Endothelial cell of umbilical vein (primary cell): ENCODE measurements at regions not wholly inside any gene's neighbourhood (a gene's known extent, or its start where the extent isn't known, plus 50 kb on each side); places are given as distances from the start of the nearest gene placed in this dataset.

ENCODE experiments used
- BruUV-seq: library from RNA; stranded (reverse); fragments of 400-500 nt; replicated peaks from 2 replicates; lab custom pipeline; 2021; lab: Mats Ljungman, UMichigan
- CTCF ChIA-PET: fragments of 300-600, 350-600 bp; sonication (Branson Sonifier 250); formaldehyde crosslinking; loops from one replicate; lab custom pipeline; 2021; ENCODE audit warnings: antibody characterized with exemption, inconsistent platforms; lab: Charles Lee
- POLR2A ChIA-PET: fragments of 300-600, 350-600 bp; sonication (Branson Sonifier 250); formaldehyde crosslinking; loops from one replicate; lab custom pipeline; 2021; ENCODE audit warnings: antibody characterized with exemption, inconsistent platforms; lab: Charles Lee
- DNase-seq: peaks from one replicate; pipeline ENCODE4 v3.0.0-alpha.2; 2011; ENCODE audit warnings: low read depth, low spot score
- FAIRE-seq: peaks from 2 replicates; lab custom pipeline; 2011; peaks lifted over from hg19 to GRCh38; lab: Jason Lieb, UNC
- H2AFZ ChIP-seq: 2 replicates; pipeline ENCODE4 v1.6.0; 2012; ENCODE audit warnings: low read depth, low read length, control low read depth, inconsistent platforms
- H3K27ac ChIP-seq: 2 replicates; pipeline ENCODE4 v1.5.1; 2011; ENCODE audit warnings: low read depth, mild to moderate bottlenecking, control low read depth, low read length, moderate library complexity; ENCODE audit not compliant: insufficient read depth
- H3K27me3 ChIP-seq, 2 experiments: 2 replicates each; pipeline versions ENCODE4 v1.6.0 to v1.6.1; 2011; ENCODE audit warnings: low read length in 2 of 2, mixed read lengths in 1 of 2; ENCODE audit not compliant: control insufficient read depth in 2 of 2, insufficient read depth in 2 of 2
- H3K36me3 ChIP-seq, 2 experiments: 2 replicates in 1 of 2; 3 replicates in 1 of 2; pipeline ENCODE4 v1.5.1; 2011; ENCODE audit warnings: low read length in 2 of 2, mild to moderate bottlenecking in 1 of 2, moderate library complexity in 1 of 2; ENCODE audit not compliant: control insufficient read depth in 2 of 2, insufficient read depth in 2 of 2; ENCODE audit errors: extremely low read depth in 1 of 2
- H3K4me1 ChIP-seq: 3 replicates; pipeline ENCODE4 v1.5.1; 2011; ENCODE audit warnings: mild to moderate bottlenecking, low read length; ENCODE audit not compliant: control insufficient read depth, insufficient read depth; ENCODE audit errors: extremely low read depth
- H3K4me2 ChIP-seq: 2 replicates; pipeline ENCODE4 v1.6.1; 2011; ENCODE audit warnings: low read length, control low read depth, mixed read lengths; ENCODE audit not compliant: insufficient read depth
- H3K4me3 ChIP-seq, 3 experiments: fragments of 200-600 bp in 1 of 3; sonication (generic), shearing (Covaris generic) in 1 of 3; replicated peaks in 1 of 3; 2 replicates each; pipeline ENCODE4 v1.5.1; 2011 to 2016; ENCODE audit warnings: control low read depth in 3 of 3, low read length in 3 of 3, mild to moderate bottlenecking in 2 of 3, inconsistent platforms in 1 of 3, low read depth in 1 of 3, moderate library complexity in 1 of 3; ENCODE audit not compliant: insufficient read depth in 1 of 3
- H3K79me2 ChIP-seq: 2 replicates; pipeline ENCODE4 v1.6.0; 2012; ENCODE audit warnings: low read length, inconsistent platforms; ENCODE audit not compliant: control insufficient read depth, insufficient read depth
- H3K9ac ChIP-seq: replicated peaks from 2 replicates; pipeline ENCODE3; 2011; ENCODE audit warnings: low read length, control low read depth; ENCODE audit not compliant: insufficient read depth; ENCODE audit errors: extremely low read depth
- H3K9me1 ChIP-seq: replicated peaks from 3 replicates; pipeline ENCODE4 v1.6.0; 2011; ENCODE audit warnings: mild to moderate bottlenecking, low read length; ENCODE audit not compliant: control insufficient read depth, insufficient read depth; ENCODE audit errors: extremely low read depth
- H3K9me3 ChIP-seq: replicated peaks from 2 replicates; pipeline ENCODE4 v1.5.1; 2012; ENCODE audit warnings: low read length, inconsistent platforms; ENCODE audit not compliant: control insufficient read depth, insufficient read depth
- H4K20me1 ChIP-seq: replicated peaks from 2 replicates; pipeline ENCODE3; 2011; ENCODE audit warnings: mild to moderate bottlenecking, low read length; ENCODE audit not compliant: control insufficient read depth, insufficient read depth; ENCODE audit errors: extremely low read depth
- CTCF ChIP-seq, 2 donors: IDR thresholded peaks; 1 replicate in 1 of 2; 2 replicates in 1 of 2; pipeline ENCODE4 v1.5.1; 2011; ENCODE audit warnings: low read length in 2 of 2, mild to moderate bottlenecking in 2 of 2, moderate library complexity in 2 of 2, control low read depth in 1 of 2, inconsistent platforms in 1 of 2, low read depth in 1 of 2; ENCODE audit not compliant: insufficient read depth in 1 of 2; ENCODE audit errors: extremely low read depth in 1 of 2
- EZH2 ChIP-seq: IDR thresholded peaks from 2 replicates; pipeline ENCODE4 v1.6.1; 2012; ENCODE audit warnings: borderline replicate concordance, low read depth, mild to moderate bottlenecking, moderate library complexity, low read length, inconsistent platforms; ENCODE audit not compliant: severe bottlenecking
- FOS ChIP-seq: IDR thresholded peaks from 2 replicates; pipeline ENCODE4 v1.6.1; 2011; ENCODE audit warnings: mild to moderate bottlenecking, low read length, moderate library complexity, borderline replicate concordance; ENCODE audit not compliant: insufficient read depth
- GATA2 ChIP-seq: IDR thresholded peaks from 2 replicates; pipeline ENCODE4 v1.7.0; 2011; ENCODE audit warnings: low read depth, mild to moderate bottlenecking, moderate library complexity, mixed read lengths, low read length; ENCODE audit not compliant: insufficient read length, insufficient read depth
- JUN ChIP-seq: IDR thresholded peaks from 2 replicates; pipeline ENCODE4 v1.6.1; 2011; ENCODE audit warnings: borderline replicate concordance, low read depth; ENCODE audit not compliant: insufficient read length, insufficient read depth
- POLR2A ChIP-seq: IDR thresholded peaks from 2 replicates; pipeline ENCODE4 v1.6.1; 2012; ENCODE audit warnings: low read depth, mild to moderate bottlenecking, control low read depth, low read length
- POLR2AphosphoS5 ChIP-seq: IDR thresholded peaks from 2 replicates; pipeline ENCODE4 v1.6.1; 2012; ENCODE audit warnings: low read depth, mild to moderate bottlenecking, control low read depth, low read length, moderate library complexity; ENCODE audit not compliant: insufficient read depth
- dilution Hi-C: fragments of 300-500 bp; cut with MboI; formaldehyde crosslinking; loops from one replicate; pipeline ENCODE4 v1.15.0; 2019; ENCODE audit warnings: low sequenced_read_pairs; ENCODE audit not compliant: extremely low pct_ligation_motif_present
- intact Hi-C: fragments of 100-400 bp; cut with micrococcal nuclease; formaldehyde crosslinking; loops from one replicate; pipeline ENCODE4 v1.10.0; 2022

DNA sequence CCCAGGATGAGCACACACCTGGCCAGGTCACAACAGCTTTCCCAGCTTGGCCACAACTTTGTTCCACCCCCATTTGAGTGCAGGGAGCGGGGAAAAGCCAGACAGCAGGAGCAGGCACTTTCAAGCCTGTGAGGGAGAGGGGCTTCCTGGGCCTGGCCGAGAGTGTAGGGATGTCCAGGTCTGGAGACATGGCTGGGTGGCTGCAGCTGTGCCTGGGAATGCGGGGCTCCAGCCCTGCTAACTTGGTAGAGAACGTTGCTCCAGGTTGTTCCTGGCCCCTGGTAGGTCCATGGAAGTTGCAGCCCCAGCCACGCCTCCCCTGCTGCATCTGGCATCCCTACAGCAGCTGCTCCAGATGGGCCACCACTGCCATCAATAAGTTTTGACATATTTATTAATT, 738.5 kb downstream of the SLC6A15 start:
- intact Hi-C loops = no loop called here
- dilution Hi-C loops = no loop called here
- no peak overlapping the region for H3K27ac ChIP-seq
- CTCF ChIA-PET = no interaction called here
- no peaks in the 10 kb centered on the region for H3K27me3 ChIP-seq
- no TSS peak for BruUV-seq
- TF ChIP-seq POLR2A (no peak), GATA2 (no peak), EZH2 (no peak), CTCF (IDR thresholded peaks at IDR 0.05; ENCODE audit: extremely low read depth in 1 of 2, insufficient read depth in 1 of 2, low read depth in 1 of 2, low read length in 2 of 2) (no peak)
- no peak overlapping the region for H2AFZ ChIP-seq
- H3K9me3 ChIP-seq = no peaks in the 10 kb centered on the region
- FAIRE-seq (no peak), DNase-seq (no peak)
- no peak overlapping the region for H3K4me3 ChIP-seq
- H3K9ac ChIP-seq = no peak overlapping the region
- POLR2A ChIA-PET = no interaction called here
- H4K20me1 ChIP-seq = no peaks in the 10 kb centered on the region
- H3K79me2 ChIP-seq = no peaks in the 10 kb centered on the region
- H3K9me1 ChIP-seq = no peaks in the 10 kb centered on the region
- H3K4me2 ChIP-seq = no peak overlapping the region
- no peaks in the 10 kb centered on the region for H3K36me3 ChIP-seq
- no peaks in the 10 kb centered on the region for H3K4me1 ChIP-seq

GRCh38 chr12:84172823-84173424, 739.7 kb downstream of the SLC6A15 start:
- Histone ChIP-seq H3K9me3 (no peaks in the 10 kb centered on the region), H3K79me2 (no peaks in the 10 kb centered on the region), H3K36me3 (no peaks in the 10 kb centered on the region), H2AFZ (no peak overlapping the region), H3K4me1 (no peaks in the 10 kb centered on the region), H4K20me1 (no peaks in the 10 kb centered on the region), H3K9me1 (no peaks in the 10 kb centered on the region), H3K27ac (no peak overlapping the region), H3K4me3 (no peak overlapping the region), H3K9ac (no peak overlapping the region), H3K27me3 (no peaks in the 10 kb centered on the region), H3K4me2 (no peak overlapping the region)
- ChIA-PET POLR2A (no interaction called here), CTCF (no interaction called here)
- TF ChIP-seq POLR2AphosphoS5 (no peak), JUN (no peak), FOS (no peak), CTCF (IDR thresholded peaks at IDR 0.05; ENCODE audit: extremely low read depth in 1 of 2, insufficient read depth in 1 of 2, low read depth in 1 of 2, low read length in 2 of 2) (no peak)
- FAIRE-seq = no peak
- intact Hi-C loops = no loop called here
- DNase-seq = no peak
- dilution Hi-C loops = no loop called here
- BruUV-seq = no TSS peak
